GM12878 (cell line): ENCODE measurements at regions not wholly inside any gene's neighbourhood (a gene's known extent, or its start where the extent isn't known, plus 50 kb on each side); places are given as distances from the start of the nearest gene placed in this dataset.

ENCODE experiments used
- ATAC-seq: fragments of 200-7000 bp; cut with Tn5 transposase; 3 replicates; pipeline ENCODE4 v1.9.1; 2020; ENCODE audit warnings: mild to moderate bottlenecking, moderate library complexity
- BruUV-seq: library from RNA; stranded (reverse); fragments of 400-500 nt; replicated peaks from 2 replicates; lab custom pipeline; 2021; lab: Mats Ljungman, UMichigan
- CTCF ChIA-PET: fragments of 300-600 bp; sonication (Branson Sonifier 250); formaldehyde crosslinking; extraction: SDS; loops from one replicate; lab custom pipeline; 2021; ENCODE audit warnings: inconsistent platforms; lab: Yijun Ruan, JAX
- POLR2A ChIA-PET: fragments of 350-600 bp; formaldehyde crosslinking; extraction: SDS; loops from one replicate; lab custom pipeline; 2021; ENCODE audit warnings: inconsistent platforms; lab: Charles Lee
- RAD21 ChIA-PET: fragments of 300-600 bp; sonication (Branson Sonifier 250); formaldehyde crosslinking; loops from one replicate; lab custom pipeline; 2023; ENCODE audit warnings: antibody characterized with exemption; ENCODE audit not compliant: unreplicated experiment; lab: Charles Lee
- SMC1A ChIA-PET: fragments of 300-600 bp; sonication (Branson Sonifier 250); formaldehyde crosslinking; loops from one replicate; lab custom pipeline; 2023; ENCODE audit not compliant: unreplicated experiment, uncharacterized antibody; lab: Charles Lee
- DNase-seq: peaks from one replicate; pipeline ENCODE4 v3.0.0-alpha.2; 2011; ENCODE audit warnings: low read depth, low spot score
- FAIRE-seq: peaks from 3 replicates; lab custom pipeline; 2011; peaks lifted over from hg19 to GRCh38; lab: Jason Lieb, UNC
- H2AFZ ChIP-seq: 2 replicates; pipeline ENCODE4 v1.6.0; 2011; ENCODE audit warnings: low read depth, low read length, control low read depth; ENCODE audit not compliant: control insufficient read depth
- H3K27ac ChIP-seq: 2 replicates; pipeline ENCODE4 v1.5.1; 2011; ENCODE audit warnings: control low read depth; ENCODE audit not compliant: control insufficient read depth, insufficient read depth
- H3K27me3 ChIP-seq, 2 experiments: replicated peaks in 1 of 2; 2 replicates each; pipeline versions ENCODE4 v1.6.0 to v1.6.1; 2011; ENCODE audit warnings: low read length in 1 of 2; ENCODE audit not compliant: control insufficient read depth in 2 of 2, insufficient read depth in 2 of 2
- H3K36me3 ChIP-seq, 2 experiments: 2 replicates each; pipeline ENCODE4 v1.5.1; 2011; ENCODE audit warnings: low read length in 1 of 2; ENCODE audit not compliant: control insufficient read depth in 2 of 2, insufficient read depth in 2 of 2
- H3K4me1 ChIP-seq: 2 replicates; pipeline ENCODE4 v1.6.1; 2011; ENCODE audit warnings: mild to moderate bottlenecking, low read length, moderate library complexity, mixed read lengths; ENCODE audit not compliant: control insufficient read depth, insufficient read depth
- H3K4me2 ChIP-seq: 2 replicates; pipeline ENCODE4 v1.6.0; 2011; ENCODE audit warnings: control low read depth; ENCODE audit not compliant: control insufficient read depth, insufficient read depth
- H3K4me3 ChIP-seq: fragments of 200-600 bp; sonication (generic); 2 replicates; pipeline ENCODE4 v1.5.1; 2016
- H3K79me2 ChIP-seq: 2 replicates; pipeline ENCODE4 v1.6.0; 2011; ENCODE audit warnings: low read length; ENCODE audit not compliant: control insufficient read depth, insufficient read depth
- H3K9ac ChIP-seq: 2 replicates; pipeline ENCODE4 v1.8.0; 2011; ENCODE audit warnings: low read length, control low read depth, mixed read lengths; ENCODE audit not compliant: control insufficient read depth, insufficient read depth
- H3K9me3 ChIP-seq: replicated peaks from 3 replicates; pipeline ENCODE4 v1.5.1; 2011; ENCODE audit warnings: mild to moderate bottlenecking, low read length; ENCODE audit not compliant: control insufficient read depth, insufficient read depth
- H4K20me1 ChIP-seq: 2 replicates; pipeline ENCODE4 v1.6.0; 2011; ENCODE audit not compliant: control insufficient read depth, insufficient read depth
- BMI1 ChIP-seq: fragments of 450-650 bp; IDR thresholded peaks from 2 replicates; pipeline ENCODE4 v1.6.1; 2016; ENCODE audit warnings: mild to moderate bottlenecking, moderate library complexity, borderline replicate concordance
- CBX3 ChIP-seq: fragments of 200-600 bp; sonication (generic); IDR thresholded peaks from 2 replicates; pipeline ENCODE4 v1.6.1; 2016; ENCODE audit warnings: low read depth, borderline replicate concordance
- CHD2 ChIP-seq: IDR thresholded peaks from 2 replicates; pipeline ENCODE4 v1.6.1; 2011; ENCODE audit warnings: low read depth, low read length, improper control_type of control experiment, borderline replicate concordance
- CREM ChIP-seq: IDR thresholded peaks from 2 replicates; pipeline ENCODE4 v1.6.1; 2014; ENCODE audit warnings: antibody characterized with exemption, low read depth
- IRF4 ChIP-seq: IDR thresholded peaks from 2 replicates; pipeline ENCODE4 v1.6.1; 2011; ENCODE audit warnings: low read depth, low read length
- MTA3 ChIP-seq: IDR thresholded peaks from 2 replicates; pipeline ENCODE4 v1.6.1; 2012; ENCODE audit warnings: low read length, inconsistent platforms, borderline replicate concordance
- RCOR1 ChIP-seq: conservative IDR thresholded peaks from 2 replicates; pipeline ENCODE4 v1.6.1; 2012; ENCODE audit warnings: low read depth, low read length, improper control_type of control experiment
- SMC3 ChIP-seq: IDR thresholded peaks from 2 replicates; pipeline ENCODE4 v1.6.1; 2011; ENCODE audit warnings: low read length, improper control_type of control experiment, borderline replicate concordance
- WGBS: methylation state at CpG from one replicate; pipeline ENCODE4 v1.1.6; 2016; ENCODE audit warnings: low lambda C conversion rate; ENCODE audit not compliant: insufficient replicate concordance, insufficient coverage; ENCODE audit errors: missing lambda C conversion rate; 5-methylcytosine and 5-hydroxymethylcytosine counted together
- in situ Hi-C: fragments of 300-500 bp; cut with MboI; formaldehyde crosslinking; loops from 9 replicates; pipeline ENCODE4 v1.14.3; 2018; ENCODE audit warnings: mixed read lengths
- intact Hi-C: fragments of 100-400 bp; cut with micrococcal nuclease; formaldehyde crosslinking; loops from one replicate; pipeline ENCODE4 v1.14.2; 2022; ENCODE audit not compliant: unreplicated experiment
- TF ChIP-seq, protein P1 (sequence below): fragments of 450-650 bp; IDR thresholded peaks from 2 replicates; pipeline ENCODE4 v1.6.1; 2017; ENCODE audit warnings: mild to moderate bottlenecking, moderate library complexity
- TF ChIP-seq, protein P2 (sequence below): fragments of 450-650 bp; IDR thresholded peaks from 2 replicates; pipeline ENCODE4 v1.6.1; 2018; ENCODE audit warnings: mild to moderate bottlenecking, low read depth, moderate library complexity; ENCODE audit not compliant: partially characterized antibody
- TF ChIP-seq, protein P3 (sequence below): fragments of 450-650 bp; formaldehyde crosslinking; IDR thresholded peaks from 2 replicates; pipeline ENCODE4 v1.4.0; 2022; ENCODE audit warnings: mild to moderate bottlenecking, moderate library complexity
- TF ChIP-seq, protein P4 (sequence below): IDR thresholded peaks from 2 replicates; pipeline ENCODE4 v1.6.1; 2011; ENCODE audit warnings: low read depth, mild to moderate bottlenecking, low read length, moderate library complexity, borderline replicate concordance; ENCODE audit errors: extremely low read depth

DNA sequence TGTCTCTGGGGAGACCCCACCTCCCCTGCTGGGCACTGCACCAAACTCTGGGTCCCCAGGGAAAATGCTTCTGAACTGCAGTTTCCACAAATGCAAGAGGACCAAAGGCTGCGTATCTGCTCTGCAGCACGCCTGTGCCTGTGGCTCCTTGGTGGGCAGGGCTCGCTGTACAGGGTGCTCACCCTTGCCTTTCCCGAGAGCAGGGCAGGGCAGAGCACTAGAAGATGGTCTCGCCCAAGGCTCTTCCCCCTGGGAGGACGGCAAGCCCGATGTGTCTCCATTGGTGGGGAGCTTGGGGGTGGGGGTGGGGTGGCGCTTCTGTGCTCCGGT is 175.3 kb upstream of the RTL1 start (continued):
- TF ChIP-seq, protein P1, sequence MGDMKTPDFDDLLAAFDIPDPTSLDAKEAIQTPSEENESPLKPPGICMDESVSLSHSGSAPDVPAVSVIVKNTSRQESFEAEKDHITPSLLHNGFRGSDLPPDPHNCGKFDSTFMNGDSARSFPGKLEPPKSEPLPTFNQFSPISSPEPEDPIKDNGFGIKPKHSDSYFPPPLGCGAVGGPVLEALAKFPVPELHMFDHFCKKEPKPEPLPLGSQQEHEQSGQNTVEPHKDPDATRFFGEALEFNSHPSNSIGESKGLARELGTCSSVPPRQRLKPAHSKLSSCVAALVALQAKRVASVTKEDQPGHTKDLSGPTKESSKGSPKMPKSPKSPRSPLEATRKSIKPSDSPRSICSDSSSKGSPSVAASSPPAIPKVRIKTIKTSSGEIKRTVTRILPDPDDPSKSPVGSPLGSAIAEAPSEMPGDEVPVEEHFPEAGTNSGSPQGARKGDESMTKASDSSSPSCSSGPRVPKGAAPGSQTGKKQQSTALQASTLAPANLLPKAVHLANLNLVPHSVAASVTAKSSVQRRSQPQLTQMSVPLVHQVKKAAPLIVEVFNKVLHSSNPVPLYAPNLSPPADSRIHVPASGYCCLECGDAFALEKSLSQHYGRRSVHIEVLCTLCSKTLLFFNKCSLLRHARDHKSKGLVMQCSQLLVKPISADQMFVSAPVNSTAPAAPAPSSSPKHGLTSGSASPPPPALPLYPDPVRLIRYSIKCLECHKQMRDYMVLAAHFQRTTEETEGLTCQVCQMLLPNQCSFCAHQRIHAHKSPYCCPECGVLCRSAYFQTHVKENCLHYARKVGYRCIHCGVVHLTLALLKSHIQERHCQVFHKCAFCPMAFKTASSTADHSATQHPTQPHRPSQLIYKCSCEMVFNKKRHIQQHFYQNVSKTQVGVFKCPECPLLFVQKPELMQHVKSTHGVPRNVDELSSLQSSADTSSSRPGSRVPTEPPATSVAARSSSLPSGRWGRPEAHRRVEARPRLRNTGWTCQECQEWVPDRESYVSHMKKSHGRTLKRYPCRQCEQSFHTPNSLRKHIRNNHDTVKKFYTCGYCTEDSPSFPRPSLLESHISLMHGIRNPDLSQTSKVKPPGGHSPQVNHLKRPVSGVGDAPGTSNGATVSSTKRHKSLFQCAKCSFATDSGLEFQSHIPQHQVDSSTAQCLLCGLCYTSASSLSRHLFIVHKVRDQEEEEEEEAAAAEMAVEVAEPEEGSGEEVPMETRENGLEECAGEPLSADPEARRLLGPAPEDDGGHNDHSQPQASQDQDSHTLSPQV = no peak

DNA sequence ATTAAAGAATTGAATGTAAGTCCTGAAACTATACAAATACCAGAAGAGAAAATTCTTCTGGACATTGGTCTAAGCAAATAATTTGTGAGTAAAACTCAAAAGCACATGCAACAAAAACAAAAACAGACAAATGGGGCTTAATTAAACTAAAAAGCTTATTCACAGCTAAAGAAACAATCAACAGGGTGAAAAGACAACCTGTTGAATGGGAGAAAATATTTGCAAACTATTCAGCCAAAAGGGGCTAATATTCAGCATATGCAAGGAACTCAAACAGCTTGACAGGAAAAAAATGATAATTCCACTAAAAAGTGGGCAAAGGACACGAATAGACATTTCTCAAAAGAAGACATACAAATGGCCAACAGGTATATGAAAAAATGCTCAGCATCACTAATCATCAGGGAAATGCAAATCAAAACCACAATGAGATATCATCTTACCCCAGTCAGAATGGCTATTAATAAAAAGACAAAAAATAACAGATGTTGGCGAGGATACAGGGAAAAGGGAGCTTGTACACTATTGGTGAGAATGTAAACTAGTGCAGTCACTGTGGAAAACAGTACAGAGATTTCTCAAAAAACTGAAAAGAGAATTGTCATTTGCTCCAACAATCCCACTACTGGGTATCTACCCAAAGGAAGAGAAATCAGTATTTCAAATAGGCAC is 177.5 kb upstream of the RTL1 start:
- RAD21 ChIA-PET = no interaction called here
- 0% methylated on average over 2 of the region's 2 CpGs for WGBS
- Histone ChIP-seq H3K36me3 (no peaks in the 10 kb centered on the region), H2AFZ (no peak overlapping the region), H3K9me3 (no peaks in the 10 kb centered on the region), H3K27me3 (no peaks in the 10 kb centered on the region), H3K79me2 (no peaks in the 10 kb centered on the region), H3K4me2 (no peak overlapping the region), H3K9ac (no peak overlapping the region), H3K4me3 (no peak overlapping the region), H4K20me1 (no peaks in the 10 kb centered on the region), H3K27ac (no peak overlapping the region), H3K4me1 (no peaks in the 10 kb centered on the region)
- ATAC-seq (no peak), FAIRE-seq (no peak), DNase-seq (no peak)
- no TSS peak for BruUV-seq
- CTCF ChIA-PET = interaction anchor here (1.1 kb wide), 1 partner anchor 11 kb away, joined by 3 read pairs; no protein-coding TSS in a partner anchor
- POLR2A ChIA-PET = no interaction called here
- in situ Hi-C loops (no loop called here), intact Hi-C loops (no loop called here)
- SMC1A ChIA-PET = no interaction called here
- no peak for TF ChIP-seq MTA3
- no peak for TF ChIP-seq CHD2
- TF ChIP-seq CBX3 = no peak
- no peak for TF ChIP-seq IRF4
- no peak for TF ChIP-seq RCOR1
- TF ChIP-seq SMC3 = no peak
- TF ChIP-seq, protein P2, sequence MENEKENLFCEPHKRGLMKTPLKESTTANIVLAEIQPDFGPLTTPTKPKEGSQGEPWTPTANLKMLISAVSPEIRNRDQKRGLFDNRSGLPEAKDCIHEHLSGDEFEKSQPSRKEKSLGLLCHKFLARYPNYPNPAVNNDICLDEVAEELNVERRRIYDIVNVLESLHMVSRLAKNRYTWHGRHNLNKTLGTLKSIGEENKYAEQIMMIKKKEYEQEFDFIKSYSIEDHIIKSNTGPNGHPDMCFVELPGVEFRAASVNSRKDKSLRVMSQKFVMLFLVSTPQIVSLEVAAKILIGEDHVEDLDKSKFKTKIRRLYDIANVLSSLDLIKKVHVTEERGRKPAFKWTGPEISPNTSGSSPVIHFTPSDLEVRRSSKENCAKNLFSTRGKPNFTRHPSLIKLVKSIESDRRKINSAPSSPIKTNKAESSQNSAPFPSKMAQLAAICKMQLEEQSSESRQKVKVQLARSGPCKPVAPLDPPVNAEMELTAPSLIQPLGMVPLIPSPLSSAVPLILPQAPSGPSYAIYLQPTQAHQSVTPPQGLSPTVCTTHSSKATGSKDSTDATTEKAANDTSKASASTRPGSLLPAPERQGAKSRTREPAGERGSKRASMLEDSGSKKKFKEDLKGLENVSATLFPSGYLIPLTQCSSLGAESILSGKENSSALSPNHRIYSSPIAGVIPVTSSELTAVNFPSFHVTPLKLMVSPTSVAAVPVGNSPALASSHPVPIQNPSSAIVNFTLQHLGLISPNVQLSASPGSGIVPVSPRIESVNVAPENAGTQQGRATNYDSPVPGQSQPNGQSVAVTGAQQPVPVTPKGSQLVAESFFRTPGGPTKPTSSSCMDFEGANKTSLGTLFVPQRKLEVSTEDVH = no peak
- no peak for TF ChIP-seq BMI1
- TF ChIP-seq, protein P3, sequence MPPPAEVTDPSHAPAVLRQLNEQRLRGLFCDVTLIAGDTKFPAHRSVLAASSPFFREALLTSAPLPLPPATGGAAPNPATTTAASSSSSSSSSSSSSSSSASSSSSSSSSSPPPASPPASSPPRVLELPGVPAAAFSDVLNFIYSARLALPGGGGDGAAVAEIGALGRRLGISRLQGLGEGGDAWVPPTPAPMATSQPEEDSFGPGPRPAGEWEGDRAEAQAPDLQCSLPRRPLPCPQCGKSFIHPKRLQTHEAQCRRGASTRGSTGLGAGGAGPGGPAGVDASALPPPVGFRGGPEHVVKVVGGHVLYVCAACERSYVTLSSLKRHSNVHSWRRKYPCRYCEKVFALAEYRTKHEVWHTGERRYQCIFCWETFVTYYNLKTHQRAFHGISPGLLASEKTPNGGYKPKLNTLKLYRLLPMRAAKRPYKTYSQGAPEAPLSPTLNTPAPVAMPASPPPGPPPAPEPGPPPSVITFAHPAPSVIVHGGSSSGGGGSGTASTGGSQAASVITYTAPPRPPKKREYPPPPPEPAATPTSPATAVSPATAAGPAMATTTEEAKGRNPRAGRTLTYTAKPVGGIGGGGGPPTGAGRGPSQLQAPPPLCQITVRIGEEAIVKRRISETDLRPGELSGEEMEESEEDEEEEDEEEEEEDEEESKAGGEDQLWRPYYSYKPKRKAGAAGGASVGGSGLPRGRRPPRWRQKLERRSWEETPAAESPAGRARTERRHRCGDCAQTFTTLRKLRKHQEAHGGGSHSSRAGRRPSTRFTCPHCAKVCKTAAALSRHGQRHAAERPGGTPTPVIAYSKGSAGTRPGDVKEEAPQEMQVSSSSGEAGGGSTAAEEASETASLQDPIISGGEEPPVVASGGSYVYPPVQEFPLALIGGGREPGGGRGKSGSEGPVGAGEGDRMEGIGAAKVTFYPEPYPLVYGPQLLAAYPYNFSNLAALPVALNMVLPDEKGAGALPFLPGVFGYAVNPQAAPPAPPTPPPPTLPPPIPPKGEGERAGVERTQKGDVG = no peak
- TF ChIP-seq, protein P4, sequence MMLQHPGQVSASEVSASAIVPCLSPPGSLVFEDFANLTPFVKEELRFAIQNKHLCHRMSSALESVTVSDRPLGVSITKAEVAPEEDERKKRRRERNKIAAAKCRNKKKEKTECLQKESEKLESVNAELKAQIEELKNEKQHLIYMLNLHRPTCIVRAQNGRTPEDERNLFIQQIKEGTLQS = no peak
- no peak for TF ChIP-seq CREM
